Superior temporal gyrus (tissue), 1 donor: ENCODE measurements at regions not wholly inside any gene's neighbourhood (a gene's known extent, or its start where the extent isn't known, plus 50 kb on each side); places are given as distances from the start of the nearest gene placed in this dataset.

Experiments used
- DNase-seq: peaks from one replicate; pipeline ENCODE4 v3.0.0-alpha.2; 2016; ENCODE audit errors: extremely low spot score

DNA sequence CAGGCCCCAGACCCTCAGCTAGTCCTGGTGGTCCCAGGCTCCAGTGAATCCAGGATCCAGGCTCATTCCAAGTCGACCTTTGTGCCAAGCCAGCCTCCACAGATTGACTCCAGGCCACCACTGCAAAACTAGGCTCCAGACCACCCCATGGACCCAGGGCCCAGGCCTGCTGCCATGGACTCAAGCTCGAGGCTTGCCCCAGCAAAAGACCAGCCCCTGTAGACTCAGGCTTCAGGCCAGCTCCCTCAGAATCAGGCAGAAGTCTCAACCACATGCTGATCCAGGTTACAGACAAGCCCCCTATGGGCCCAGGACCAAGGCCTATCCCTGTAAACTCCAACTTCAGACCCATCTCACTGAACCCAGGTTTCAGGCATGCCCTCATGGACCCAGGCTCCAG, 692.4 kb downstream of the PCDH19 start:
- no peak for DNase-seq

DNA sequence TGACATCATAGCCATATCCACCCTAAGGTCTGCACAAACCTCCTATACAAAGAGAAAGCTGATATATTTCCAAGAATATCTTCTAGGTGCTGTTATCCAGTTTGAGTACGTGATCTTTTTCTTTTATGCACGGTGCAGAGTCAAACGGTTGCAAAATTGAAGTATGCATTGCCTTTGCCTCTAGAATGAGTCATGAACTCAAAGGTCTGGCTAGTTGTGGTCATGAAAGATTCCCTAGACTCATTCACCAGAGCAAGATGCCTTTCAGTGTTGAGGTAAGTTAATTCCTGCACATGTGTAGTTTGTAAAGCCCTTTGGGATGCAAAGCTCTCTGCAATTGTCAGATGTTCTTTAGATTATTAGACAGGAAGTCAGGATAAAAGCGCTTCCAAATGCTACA, 704.4 kb downstream of the PCDH19 start:
- DNase-seq, result no peak

DNA sequence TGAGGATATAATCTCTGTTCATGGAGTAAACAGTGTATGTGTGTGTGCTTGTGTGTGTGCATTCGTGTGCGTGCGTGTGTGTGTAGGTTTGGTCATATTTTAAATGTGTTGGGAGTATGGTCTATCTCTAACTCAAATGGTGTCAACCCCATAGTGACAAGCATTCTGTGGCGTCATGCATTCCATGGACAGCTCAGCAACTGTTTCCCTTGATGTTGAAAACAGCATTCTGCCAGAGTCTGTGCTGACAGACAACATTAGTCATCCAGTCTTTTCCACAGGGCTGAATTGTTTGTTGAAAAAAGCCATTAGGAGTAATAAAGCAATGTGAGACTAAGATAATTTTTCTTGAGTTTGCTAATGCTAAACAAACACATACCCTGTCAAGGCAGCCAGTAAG, 706.6 kb downstream of the PCDH19 start:
- no peak for DNase-seq

DNA sequence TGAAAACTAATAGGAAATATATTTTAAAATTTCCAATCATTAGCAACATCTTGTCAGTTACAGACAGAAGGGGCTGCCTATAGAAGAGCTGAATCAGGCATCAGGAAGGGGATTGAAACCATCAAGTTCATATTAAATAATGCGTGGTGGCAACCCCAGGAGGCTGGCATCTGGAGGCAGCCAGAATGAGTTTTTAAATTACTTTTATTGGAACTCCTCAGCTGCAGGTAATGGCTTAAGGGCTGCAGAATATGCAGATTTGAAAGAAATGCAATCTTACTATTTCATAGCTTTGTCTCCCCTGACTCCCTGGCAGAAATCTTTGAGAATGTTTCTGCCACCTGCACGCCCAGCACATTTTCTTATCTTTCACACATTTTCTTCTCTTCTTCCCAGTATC, 711.6 kb downstream of the PCDH19 start:
- no peak for DNase-seq

DNA sequence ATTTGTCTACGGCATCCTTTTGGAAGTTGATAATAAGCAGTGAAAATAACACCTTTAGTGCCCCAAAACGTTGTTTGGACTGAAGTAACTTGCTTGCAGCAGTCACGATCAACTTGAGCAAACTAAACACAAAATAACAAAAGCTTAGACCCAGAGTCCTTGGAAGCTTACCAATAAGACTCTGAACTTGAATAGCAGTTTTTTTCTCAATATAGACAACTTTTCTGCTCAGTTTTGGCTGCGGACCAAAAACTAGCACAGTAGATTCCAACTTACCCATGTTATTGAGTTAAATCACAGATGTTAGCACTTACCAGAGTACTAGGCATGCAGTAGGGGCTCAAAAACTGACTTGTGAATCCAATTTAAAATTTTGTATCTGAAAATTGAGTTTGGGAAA, 746.9 kb downstream of the PCDH19 start:
- no peak for DNase-seq

DNA sequence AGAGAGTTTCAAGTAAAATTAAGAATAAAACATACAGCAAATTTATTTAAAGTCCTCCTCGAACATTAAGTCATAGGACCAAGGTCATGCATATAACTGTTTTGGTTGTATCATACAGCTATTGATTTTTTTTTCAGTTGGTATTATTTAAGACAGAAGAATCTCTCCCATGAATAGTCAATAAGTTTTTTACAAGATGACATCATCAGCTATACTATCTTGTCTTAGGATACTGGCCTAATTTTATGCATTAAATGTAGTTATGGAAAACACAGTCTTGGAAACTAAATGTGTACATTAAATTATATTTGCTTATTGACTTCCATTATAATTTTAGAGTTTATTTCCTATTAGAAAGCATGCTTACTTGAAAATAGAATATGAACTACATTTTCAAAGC, 755.9 kb downstream of the PCDH19 start:
- no peak for DNase-seq

DNA sequence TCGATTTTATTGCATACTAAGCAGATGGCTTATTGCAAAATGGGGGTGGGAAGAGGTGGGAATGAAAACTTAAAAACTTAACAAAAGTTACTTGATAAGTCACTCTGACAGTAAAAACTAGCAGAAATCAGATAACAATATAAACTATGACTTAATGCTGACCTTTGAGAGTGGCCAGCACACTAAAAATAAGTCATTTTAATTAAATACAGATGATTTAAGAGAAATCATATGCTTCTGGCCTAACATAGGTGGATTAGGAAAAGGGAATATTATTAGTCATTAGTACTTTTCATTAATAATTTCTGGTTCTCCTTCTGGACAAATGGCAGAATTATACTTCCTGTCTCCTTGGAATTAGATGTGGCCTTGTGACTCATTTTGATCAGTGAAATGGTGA, 756.7 kb downstream of the PCDH19 start:
- DNase-seq, result no peak

DNA sequence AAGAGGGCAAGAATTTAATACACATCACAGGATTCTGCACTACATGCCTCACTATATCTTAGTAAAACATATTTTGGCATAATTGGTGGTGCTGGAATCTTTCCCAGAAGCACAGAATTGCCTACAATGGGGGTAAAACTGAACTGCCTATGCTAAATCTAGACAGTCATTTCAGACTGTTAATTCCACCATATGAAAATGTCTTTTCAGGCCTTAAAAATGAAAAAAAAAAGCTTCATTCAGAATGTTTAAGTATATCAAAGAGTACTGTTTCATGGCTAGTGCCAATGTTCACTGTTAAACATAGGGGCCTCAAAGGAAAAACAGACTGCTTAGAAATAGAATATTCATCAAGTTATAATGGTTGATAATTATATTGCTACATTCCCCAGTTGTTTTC, 797.0 kb downstream of the PCDH19 start:
- DNase-seq, result no peak

DNA sequence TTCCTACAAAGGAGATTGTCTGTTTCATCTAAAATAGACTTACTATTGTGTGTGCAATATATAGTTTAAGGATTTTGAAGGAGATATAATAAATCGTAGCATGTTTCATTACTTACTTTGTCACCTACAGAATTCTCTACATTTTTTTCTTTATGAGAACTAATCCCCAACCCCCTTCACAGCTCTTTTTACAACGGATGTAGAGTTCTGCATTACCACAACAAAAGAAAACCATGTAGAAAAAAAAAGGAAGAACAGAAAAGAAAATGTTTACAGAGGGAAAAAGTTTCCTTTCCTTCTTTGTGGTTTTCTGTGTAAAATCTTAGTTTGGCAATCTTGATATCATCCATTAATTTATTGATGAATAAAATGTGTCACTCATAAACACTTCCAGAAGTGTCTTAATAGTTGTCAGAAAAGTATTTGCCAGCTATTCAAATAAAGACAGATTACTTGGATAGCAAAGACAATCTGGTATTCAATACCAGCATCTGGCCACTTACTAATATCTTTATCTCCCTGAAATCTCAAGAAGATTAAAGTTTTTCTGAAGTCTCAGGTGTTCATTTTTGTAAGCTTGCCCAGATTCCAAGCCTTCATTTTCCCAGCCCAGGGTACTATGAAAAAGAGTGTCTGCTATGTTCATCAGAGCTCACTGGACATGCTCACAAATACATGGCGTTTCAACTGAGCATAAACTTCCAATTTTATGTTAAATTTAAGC, 806.8 kb downstream of the PCDH19 start:
- DNase-seq, result no peak

DNA sequence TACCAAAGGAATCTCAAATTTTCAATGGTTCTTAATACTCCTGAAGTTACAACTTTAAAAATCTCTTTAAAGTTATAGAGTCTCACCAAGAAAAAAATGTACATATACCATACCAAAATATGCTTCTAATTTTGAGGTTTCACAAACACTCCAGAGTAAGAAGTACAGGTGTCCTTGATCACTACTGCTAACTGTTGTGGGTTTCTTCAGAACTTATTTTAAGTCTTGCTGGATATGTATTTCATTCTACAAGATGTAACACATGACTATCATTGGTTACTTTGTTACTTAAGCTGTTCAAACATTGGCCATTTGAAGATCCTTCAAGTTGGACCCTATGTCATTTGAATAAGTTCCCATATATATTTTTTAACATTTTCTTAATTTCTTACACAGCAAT, 808.0 kb downstream of the PCDH19 start:
- DNase-seq, result no peak

DNA sequence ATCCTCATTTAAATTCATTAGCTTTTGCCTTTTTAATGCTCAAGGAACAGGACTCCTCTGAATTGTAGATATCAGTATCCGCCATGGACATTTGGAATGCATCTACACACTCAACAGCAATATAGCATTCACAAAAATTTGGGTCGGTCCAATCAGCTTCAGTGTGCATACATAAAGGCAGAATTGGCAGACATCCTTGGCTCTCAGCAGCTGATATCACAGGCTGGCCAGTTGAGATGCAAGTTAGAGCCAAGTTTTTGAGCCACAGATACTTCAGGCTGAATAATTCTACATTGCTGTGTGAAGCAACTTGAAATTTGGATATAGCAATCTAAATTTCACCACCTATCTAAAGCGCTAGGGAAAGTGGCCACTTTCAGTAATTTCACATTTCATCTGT, 821.1 kb downstream of the PCDH19 start:
- peak; percentile 7 for DNase-seq

DNA sequence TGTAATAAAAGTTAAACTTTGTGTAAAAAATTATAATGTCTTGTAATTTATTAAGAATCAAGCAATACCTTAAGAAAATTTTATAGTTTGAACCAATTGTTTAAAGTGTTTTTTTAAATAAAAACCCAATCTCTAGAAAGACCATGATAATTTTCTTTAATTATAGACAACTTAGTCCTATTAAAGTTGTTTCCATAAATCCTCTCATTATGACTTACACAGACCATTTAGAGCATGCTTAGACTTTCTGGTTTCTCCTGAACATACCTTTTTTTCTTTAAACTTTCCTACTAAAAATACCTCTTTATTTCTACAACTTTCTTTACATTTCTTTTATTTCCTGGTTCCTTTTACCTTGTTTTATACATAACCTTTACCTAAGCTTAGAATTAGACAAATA, 837.4 kb downstream of the PCDH19 start:
- DNase-seq, result no peak

DNA sequence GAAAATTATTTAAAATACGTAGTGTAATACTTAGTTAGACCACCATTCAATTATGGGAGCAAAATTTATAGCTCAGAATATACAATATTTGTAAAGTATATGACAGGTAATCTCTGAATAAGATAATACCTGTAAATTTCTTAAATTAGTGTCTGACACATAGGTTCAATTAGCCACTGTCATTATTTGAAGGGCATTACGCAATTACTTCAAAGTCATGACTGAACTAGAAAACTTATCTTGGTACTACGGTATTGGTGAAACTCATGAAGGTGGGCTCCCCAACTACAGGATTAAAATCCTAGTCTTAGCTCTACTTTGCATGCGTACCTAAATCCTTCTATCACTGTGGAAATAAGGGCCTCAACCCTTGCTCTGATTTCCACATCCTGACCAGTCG, 860.7 kb downstream of the PCDH19 start:
- no peak for DNase-seq

DNA sequence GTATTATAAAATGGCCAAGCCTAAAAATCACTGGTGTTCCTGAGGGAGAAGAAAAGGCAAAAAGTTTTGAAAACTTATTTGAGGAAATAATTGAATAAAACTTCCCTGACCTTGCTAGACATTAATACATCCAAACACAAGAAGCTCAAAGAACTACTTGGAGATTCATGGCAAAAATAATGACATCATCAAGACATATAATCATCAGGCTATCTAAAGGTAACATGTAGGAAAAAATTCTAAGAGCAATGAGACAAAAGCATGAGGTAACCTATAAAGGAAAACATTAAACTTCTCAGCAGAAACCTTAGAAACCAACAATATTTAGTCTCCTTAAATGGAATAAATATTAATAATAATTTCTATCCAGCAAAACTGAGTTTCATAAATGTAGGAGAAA, 887.6 kb downstream of the PCDH19 start:
- no peak for DNase-seq

DNA sequence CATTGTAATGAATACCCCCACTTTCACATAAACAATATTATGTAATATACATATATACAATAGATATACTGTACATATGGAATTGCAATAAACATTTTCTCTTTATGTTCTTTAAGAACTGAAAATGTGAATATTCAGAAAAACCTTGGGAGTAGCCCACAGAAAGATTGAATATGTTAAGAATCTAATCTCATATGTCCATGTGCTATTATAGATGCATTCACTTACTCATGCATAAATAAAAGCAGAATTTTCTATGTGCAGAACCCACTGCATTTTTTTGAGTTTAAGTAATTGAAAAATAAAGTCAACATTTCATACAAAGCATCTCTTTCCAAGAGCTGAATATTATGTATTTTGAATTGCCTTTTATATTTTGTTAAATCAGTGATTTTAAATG, 902.3 kb downstream of the PCDH19 start:
- no peak for DNase-seq

DNA sequence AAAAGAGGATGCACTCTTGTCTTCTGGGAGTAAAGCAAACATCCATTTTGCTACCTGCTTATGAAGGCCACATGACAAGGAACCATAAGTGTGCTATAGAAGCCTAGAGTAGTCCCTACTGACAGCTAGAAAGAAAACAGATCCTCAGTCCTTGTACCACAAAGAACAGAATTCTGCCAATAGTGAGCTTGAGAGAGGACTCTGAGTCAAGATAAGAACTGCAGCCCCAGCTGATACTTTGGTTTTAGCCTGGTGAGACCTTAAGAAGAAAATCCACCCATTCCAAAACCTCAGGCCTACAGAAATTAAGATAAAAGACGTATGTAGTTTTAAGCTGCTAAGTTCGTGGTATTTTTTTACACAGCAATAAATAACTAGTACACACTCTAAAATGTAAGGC, 914.6 kb downstream of the PCDH19 start:
- no peak for DNase-seq

DNA sequence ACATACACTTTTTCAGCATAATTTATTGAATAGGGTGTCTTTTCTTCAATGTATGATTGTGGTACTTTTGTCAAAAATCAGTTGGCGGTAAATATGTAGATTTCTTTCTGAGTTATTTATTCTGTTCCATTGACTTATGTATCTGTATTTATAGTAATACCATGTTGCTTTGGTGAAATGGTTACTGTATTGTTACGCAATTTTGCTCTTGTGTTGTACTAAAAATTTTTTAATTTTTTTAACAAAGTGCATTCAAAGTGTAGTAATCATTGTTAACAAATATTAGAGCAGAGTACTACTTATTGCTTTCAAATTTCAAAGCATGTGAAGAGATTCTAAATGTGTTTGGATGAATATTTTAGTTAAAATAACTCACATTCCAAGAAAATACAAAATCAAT, 915.4 kb downstream of the PCDH19 start:
- no peak for DNase-seq

DNA sequence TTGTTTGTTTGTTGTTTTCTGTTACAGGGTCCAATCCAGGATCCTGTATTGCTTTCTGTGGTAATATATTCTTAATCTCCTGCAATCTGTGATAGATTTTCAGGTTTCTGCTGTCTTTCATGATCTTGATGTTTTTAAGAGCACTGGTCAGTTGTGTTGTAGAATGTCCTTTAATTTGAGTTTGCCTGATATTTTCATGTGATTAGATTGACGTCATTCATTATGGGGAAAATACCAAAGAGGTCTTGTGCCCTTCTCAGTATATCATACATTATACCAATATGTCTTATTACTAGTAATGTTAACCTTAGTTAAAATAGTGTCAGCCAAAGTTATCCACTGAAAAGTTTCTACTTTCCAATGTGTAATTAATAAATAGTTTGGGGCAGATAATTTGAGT, 929.3 kb downstream of the PCDH19 start:
- DNase-seq, result no peak

DNA sequence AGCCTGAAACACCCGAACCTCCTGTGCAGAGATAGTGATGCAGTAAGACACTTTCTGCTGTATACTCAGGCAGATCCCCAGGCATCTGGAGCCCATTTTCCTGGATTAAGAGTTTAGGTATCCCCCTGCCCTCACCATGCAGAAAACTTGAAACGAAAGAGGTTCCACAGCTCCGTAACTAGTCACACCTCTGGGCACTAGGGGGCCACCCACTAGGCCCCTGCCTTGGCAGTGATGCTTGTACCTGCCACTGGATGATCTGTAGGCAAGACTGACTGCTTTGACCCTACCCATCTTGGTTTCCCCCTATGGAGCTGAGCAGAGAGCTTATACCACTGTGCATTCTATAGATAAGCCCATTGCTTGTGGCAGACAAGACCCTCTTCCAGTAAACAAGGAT, 940.6 kb downstream of the PCDH19 start:
- no peak for DNase-seq

DNA sequence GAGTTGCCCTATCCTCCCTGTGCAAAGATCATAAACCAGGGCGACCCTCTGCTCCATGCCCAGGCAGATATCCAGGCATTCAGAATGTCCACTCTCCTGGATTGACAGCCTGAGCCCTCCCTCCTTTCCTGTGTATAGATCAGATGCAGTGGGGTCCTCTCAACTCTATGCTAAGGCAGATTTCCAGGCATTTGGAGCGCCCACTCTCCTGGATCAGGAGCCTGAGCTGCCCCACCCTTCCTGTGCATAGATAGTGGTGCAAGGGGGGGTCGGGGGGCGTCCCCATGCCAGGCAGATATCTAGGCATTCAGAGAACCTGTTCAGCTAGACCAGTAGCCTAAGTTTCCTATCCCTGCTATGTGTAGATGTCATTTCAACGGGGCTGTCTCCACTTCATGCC, 941.1 kb downstream of the PCDH19 start:
- DNase-seq, result no peak

DNA sequence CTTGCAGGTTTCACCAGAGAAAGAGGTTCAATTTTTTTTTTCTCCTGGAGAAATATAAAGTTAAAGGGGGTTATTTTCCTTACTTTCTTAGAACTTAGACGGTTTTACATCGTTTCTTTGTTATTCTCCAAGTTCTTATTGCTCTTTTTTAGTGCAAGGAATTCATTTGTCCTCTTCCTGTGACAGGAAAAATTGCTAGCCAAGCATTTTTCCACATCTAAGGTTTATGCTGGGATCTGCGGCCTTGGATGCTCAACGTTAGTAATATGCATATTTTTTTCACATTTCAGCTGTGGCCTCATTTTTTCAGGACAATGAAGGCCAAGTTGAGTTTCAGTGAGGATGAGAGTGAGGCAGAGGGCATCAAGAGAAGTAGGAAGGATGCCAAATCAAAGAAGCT, 948.9 kb downstream of the PCDH19 start:
- DNase-seq, result no peak

DNA sequence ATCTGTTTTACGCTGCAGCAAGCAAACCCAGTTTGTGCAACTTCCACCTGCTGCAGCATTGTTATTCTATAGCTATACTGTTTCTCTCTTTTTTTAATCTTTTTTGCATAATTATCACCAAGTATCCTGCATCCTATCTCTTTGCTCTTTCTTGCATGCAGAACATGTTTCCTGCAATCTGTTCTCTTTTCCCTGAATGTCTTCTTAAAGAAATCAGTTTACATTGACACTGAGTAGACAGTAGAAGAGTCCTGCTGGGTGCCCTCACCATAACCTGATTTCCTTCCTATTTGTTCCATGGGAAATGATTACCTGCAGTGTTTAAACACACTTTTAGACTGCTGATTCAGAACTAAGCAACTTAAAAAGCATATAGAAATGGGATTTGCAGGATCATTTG, 964.7 kb downstream of the PCDH19 start:
- DNase-seq, result no peak

DNA sequence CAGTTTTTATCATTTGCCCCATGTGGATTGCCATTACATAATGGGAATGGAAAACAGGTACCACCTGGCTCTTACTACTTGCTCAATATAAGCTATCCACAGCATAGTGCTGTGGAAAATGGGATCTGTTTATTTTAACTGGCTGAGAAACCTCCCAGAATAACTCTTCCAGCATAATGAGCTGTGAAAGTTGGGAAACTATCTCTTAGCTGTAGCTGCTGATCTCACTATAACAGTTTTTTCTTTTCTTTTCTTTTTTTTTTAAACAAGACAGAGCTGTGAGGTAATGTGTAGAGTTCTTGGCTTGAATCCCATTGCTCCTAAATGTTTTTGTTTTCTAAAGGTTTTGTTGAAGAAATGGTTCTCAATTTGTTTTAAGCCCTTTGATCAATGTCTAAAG, 988.3 kb downstream of the PCDH19 start:
- no peak for DNase-seq

DNA sequence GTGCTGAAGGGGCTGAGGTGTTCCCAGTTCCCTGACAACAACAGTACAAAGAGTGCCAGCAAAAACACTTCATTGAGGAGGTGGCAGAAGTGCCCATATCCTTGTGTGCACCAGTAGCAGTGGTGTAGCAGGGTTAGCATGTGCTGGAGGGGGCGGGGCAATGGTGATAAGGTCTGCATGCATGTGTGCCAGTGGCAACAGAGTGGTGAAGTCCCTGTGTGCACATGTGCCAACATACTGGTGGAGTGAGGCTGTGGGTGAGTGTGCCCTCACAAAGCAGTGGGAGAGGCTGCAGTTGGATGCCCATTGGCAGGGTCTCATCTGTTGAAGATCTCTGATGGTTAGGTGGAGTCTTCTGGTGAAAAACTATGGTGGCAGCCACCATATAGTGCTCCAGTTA, 994.6 kb downstream of the PCDH19 start:
- DNase-seq, result no peak

DNA sequence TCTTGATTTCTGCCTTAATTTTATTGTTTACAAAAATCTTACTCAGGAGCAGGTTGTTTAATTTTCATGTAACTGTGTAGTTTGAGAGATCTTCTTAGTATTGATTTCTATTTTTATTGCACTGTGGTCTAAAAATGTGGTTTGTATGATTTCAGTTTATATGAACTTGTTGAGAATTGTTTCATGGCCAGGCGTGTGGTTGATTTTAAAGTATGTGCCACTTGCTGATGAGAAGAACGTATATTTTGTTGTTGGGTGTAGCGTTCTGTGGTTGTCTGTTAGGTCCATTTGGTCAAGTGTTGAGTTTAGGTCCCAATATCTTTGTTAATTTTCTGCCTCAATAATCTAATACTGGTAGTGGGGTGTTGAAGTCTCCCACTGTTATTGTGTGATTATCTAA, 996.8 kb downstream of the PCDH19 start:
- DNase-seq, result no peak
